HEK293T (cell line): ENCODE measurements at regions not wholly inside any gene's neighbourhood (a gene's known extent, or its start where the extent isn't known, plus 50 kb on each side); places are given as distances from the start of the nearest gene placed in this dataset.

Experiments
- BHLHE40 ChIP-seq: fragments of 450-650 bp; IDR thresholded peaks from 2 replicates; pipeline ENCODE4 v1.6.1; 2016; ENCODE audit warnings: mild to moderate bottlenecking, moderate library complexity, borderline replicate concordance
- CTBP1 ChIP-seq: fragments of 450-650 bp; IDR thresholded peaks from 2 replicates; pipeline ENCODE4 v1.6.1; 2016; ENCODE audit warnings: borderline replicate concordance
- FOXK2 ChIP-seq: fragments of 450-650 bp; IDR thresholded peaks from 2 replicates; pipeline ENCODE4 v1.6.1; 2016; ENCODE audit warnings: mild to moderate bottlenecking
- FOXM1 ChIP-seq: fragments of 450-650 bp; IDR thresholded peaks from 2 replicates; pipeline ENCODE4 v1.6.1; 2017; ENCODE audit warnings: mild to moderate bottlenecking, borderline replicate concordance
- LEF1 ChIP-seq: fragments of 450-650 bp; IDR thresholded peaks from 2 replicates; pipeline ENCODE4 v1.6.1; 2017; ENCODE audit warnings: mild to moderate bottlenecking, borderline replicate concordance
- PKNOX1 ChIP-seq: fragments of 450-650 bp; IDR thresholded peaks from 2 replicates; pipeline ENCODE4 v1.6.1; 2016
- TARDBP ChIP-seq: fragments of 450-650 bp; IDR thresholded peaks from 2 replicates; pipeline ENCODE4 v1.6.1; 2016

DNA sequence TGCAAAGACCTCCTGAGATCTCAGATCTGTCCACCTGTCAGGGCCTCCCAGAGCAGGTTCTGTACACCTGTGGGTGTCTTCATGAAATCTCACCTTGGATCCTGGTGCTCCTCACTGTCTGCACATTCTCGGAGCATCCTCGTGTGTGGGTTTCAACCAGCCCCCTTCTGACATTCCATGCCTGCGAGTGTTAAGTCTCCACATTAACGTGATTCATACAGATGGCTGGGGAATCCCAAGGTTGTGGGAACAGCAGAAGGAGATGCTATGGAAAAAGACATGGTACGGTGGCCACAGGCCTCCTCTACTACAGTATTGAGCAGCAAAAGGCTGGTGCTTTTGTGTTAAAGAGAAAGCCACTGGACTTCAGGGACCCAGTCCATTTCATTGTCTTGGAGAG, 556.5 kb downstream of the DHX35 start:
- TF ChIP-seq TARDBP (no peak), FOXK2 (no peak), FOXM1 (no peak), LEF1 (no peak), PKNOX1 (no peak), CTBP1 (no peak), BHLHE40 (no peak)
